Liver (tissue), 8 donors: ENCODE measurements at regions not wholly inside any gene's neighbourhood (a gene's known extent, or its start where the extent isn't known, plus 50 kb on each side); places are given as distances from the start of the nearest gene placed in this dataset.

Experiments
- DNase-seq: peaks from one replicate; pipeline ENCODE4 v3.0.0-alpha.2; 2017; ENCODE audit warnings: low spot score
- H3K27ac ChIP-seq, 2 donors: one replicate each; pipeline ENCODE4 v1.7.0; 2013; ENCODE audit warnings: inconsistent platforms in 2 of 2, low read length in 2 of 2, control low read depth in 1 of 2, low read depth in 1 of 2, mild to moderate bottlenecking in 1 of 2
- H3K27me3 ChIP-seq, 4 donors: one replicate each; pipeline versions ENCODE4 v1.6.1 to v1.7.0; 2013; ENCODE audit warnings: low read length in 3 of 4, inconsistent platforms in 1 of 4, mild to moderate bottlenecking in 1 of 4, moderate library complexity in 1 of 4; ENCODE audit not compliant: control insufficient read depth in 4 of 4, insufficient read depth in 4 of 4
- H3K36me3 ChIP-seq, 4 donors: one replicate each; pipeline versions ENCODE4 v1.6.1 to v1.7.0; 2013; ENCODE audit warnings: low read length in 3 of 4, mild to moderate bottlenecking in 3 of 4, low read depth in 1 of 4, moderate library complexity in 1 of 4; ENCODE audit not compliant: control insufficient read depth in 4 of 4, insufficient read depth in 3 of 4
- H3K4me1 ChIP-seq, 4 donors: one replicate each; pipeline versions ENCODE4 v1.6.1 to v1.7.0; 2013; ENCODE audit warnings: low read length in 3 of 4, mild to moderate bottlenecking in 3 of 4, moderate library complexity in 1 of 4; ENCODE audit not compliant: control insufficient read depth in 4 of 4, insufficient read depth in 4 of 4
- H3K4me3 ChIP-seq, 3 donors: one replicate each; pipeline versions ENCODE4 v1.6.1 to v1.7.0; 2013; ENCODE audit warnings: low read length in 3 of 3, control low read depth in 1 of 3, low read depth in 1 of 3, mild to moderate bottlenecking in 1 of 3
- H3K9ac ChIP-seq, 2 donors: one replicate each; pipeline ENCODE4 v1.7.0; 2013; ENCODE audit warnings: low read length in 2 of 2, mild to moderate bottlenecking in 2 of 2, moderate library complexity in 2 of 2, control low read depth in 1 of 2, low read depth in 1 of 2
- H3K9me3 ChIP-seq, 4 donors: one replicate each; pipeline versions ENCODE4 v1.6.1 to v1.7.0; 2013; ENCODE audit warnings: low read length in 3 of 4; ENCODE audit not compliant: control insufficient read depth in 4 of 4
- EGR1 ChIP-seq, 2 donors: IDR thresholded peaks; 2 replicates each; pipeline ENCODE4 v1.6.1; 2016 to 2018; ENCODE audit warnings: antibody characterized with exemption in 2 of 2, low read depth in 2 of 2
- FOXA1 ChIP-seq: IDR thresholded peaks from 2 replicates; pipeline ENCODE4 v1.6.1; 2016; ENCODE audit warnings: antibody characterized with exemption
- FOXA2 ChIP-seq: IDR thresholded peaks from 2 replicates; pipeline ENCODE4 v1.6.1; 2016; ENCODE audit warnings: antibody characterized with exemption
- GABPA ChIP-seq, 2 donors: IDR thresholded peaks in 1 of 2; conservative IDR thresholded peaks in 1 of 2; 2 replicates each; pipeline ENCODE4 v1.6.1; 2016; ENCODE audit warnings: antibody characterized with exemption in 2 of 2, mild to moderate bottlenecking in 1 of 2, moderate library complexity in 1 of 2
- HNF4A ChIP-seq, 2 donors: conservative IDR thresholded peaks; 2 replicates each; pipeline ENCODE4 v1.6.1; 2016; ENCODE audit warnings: antibody characterized with exemption in 2 of 2, mild to moderate bottlenecking in 2 of 2
- HNF4G ChIP-seq: IDR thresholded peaks from 2 replicates; pipeline ENCODE4 v1.6.1; 2016; ENCODE audit warnings: antibody characterized with exemption
- JUND ChIP-seq, 2 donors: IDR thresholded peaks; 2 replicates each; pipeline ENCODE4 v1.6.1; 2016; ENCODE audit warnings: antibody characterized with exemption in 2 of 2
- NR2F2 ChIP-seq: IDR thresholded peaks from 2 replicates; pipeline ENCODE4 v1.6.1; 2016; ENCODE audit warnings: antibody characterized with exemption
- RAD21 ChIP-seq, 2 donors: IDR thresholded peaks; 2 replicates each; pipeline ENCODE4 v1.6.1; 2016; ENCODE audit warnings: antibody characterized with exemption in 2 of 2, mild to moderate bottlenecking in 2 of 2
- REST ChIP-seq: IDR thresholded peaks from 2 replicates; pipeline ENCODE4 v1.6.1; 2016; ENCODE audit warnings: antibody characterized with exemption, mild to moderate bottlenecking
- RXRA ChIP-seq, 2 donors: IDR thresholded peaks; 2 replicates each; pipeline ENCODE4 v1.6.1; 2017 to 2018; ENCODE audit warnings: antibody characterized with exemption in 2 of 2, mild to moderate bottlenecking in 1 of 2
- SP1 ChIP-seq: IDR thresholded peaks from 2 replicates; pipeline ENCODE4 v1.6.1; 2018; ENCODE audit warnings: antibody characterized with exemption, mild to moderate bottlenecking
- TAF1 ChIP-seq: conservative IDR thresholded peaks from 2 replicates; pipeline ENCODE4 v1.6.1; 2016; ENCODE audit warnings: antibody characterized with exemption, mild to moderate bottlenecking
- YY1 ChIP-seq: IDR thresholded peaks from 2 replicates; pipeline ENCODE4 v1.6.1; 2016; ENCODE audit warnings: antibody characterized with exemption, mild to moderate bottlenecking
- WGBS: extraction: QIAGEN DNeasy Blood & Tissue Kit; methylation state at CpG from one replicate; pipeline ENCODE4 v1.1.7; 2013; 5-methylcytosine and 5-hydroxymethylcytosine counted together
- TF ChIP-seq, protein P1 (sequence below): fragments of 150-350 bp; IDR thresholded peaks from 2 replicates; pipeline ENCODE4 v1.5.1; 2017; ENCODE audit warnings: improper control_type of control experiment, low read depth, low read length; ENCODE audit not compliant: missing input control
- TF ChIP-seq, protein P2 (sequence below): IDR thresholded peaks from 2 replicates; pipeline ENCODE4 v1.6.1; 2016; ENCODE audit warnings: antibody characterized with exemption
- TF ChIP-seq, protein P3 (sequence below): IDR thresholded peaks from 2 replicates; pipeline ENCODE4 v1.6.1; 2016; ENCODE audit warnings: antibody characterized with exemption
- TF ChIP-seq, protein P4 (sequence below): IDR thresholded peaks from 2 replicates; pipeline ENCODE4 v1.6.1; 2016; ENCODE audit warnings: antibody characterized with exemption
- donor health status: healthy.
- donor health status: healthy.
- donor health status: healthy.
- donor health status: healthy.
- donor health status: healthy.

- H3K9me3 ChIP-seq, result peaks cover 0 to 4% (median 2%) of the 10 kb centered on the region in 4 donors
- no peak overlapping the region for H3K9ac ChIP-seq
- no peak overlapping the region for H3K27ac ChIP-seq
- no peaks in the 10 kb centered on the region for H3K27me3 ChIP-seq
- H3K36me3 ChIP-seq, result no peaks in the 10 kb centered on the region
- no peak for DNase-seq
- WGBS, result 86% methylated on average over 13 of the region's 13 CpGs
- H3K4me1 ChIP-seq, result no peaks in the 10 kb centered on the region
- no peak overlapping the region for H3K4me3 ChIP-seq
- TF ChIP-seq YY1 (no peak), SP1 (no peak), JUND (IDR thresholded peaks at IDR 0.05) (no peak), REST (no peak), GABPA (IDR thresholded peaks at IDR 0.05 in 1 of 2, conservative IDR thresholded peaks at IDR 0.05 in 1 of 2) (no peak), RXRA (IDR thresholded peaks at IDR 0.05) (no peak), NR2F2 (no peak), FOXA1 (no peak), FOXA2 (no peak), HNF4G (no peak), TAF1 (no peak), HNF4A (conservative IDR thresholded peaks at IDR 0.05) (no peak), RAD21 (IDR thresholded peaks at IDR 0.05) (no peak), EGR1 (IDR thresholded peaks at IDR 0.05; ENCODE audit: low read depth in 2 of 2) (no peak)
- TF ChIP-seq, protein P1, sequence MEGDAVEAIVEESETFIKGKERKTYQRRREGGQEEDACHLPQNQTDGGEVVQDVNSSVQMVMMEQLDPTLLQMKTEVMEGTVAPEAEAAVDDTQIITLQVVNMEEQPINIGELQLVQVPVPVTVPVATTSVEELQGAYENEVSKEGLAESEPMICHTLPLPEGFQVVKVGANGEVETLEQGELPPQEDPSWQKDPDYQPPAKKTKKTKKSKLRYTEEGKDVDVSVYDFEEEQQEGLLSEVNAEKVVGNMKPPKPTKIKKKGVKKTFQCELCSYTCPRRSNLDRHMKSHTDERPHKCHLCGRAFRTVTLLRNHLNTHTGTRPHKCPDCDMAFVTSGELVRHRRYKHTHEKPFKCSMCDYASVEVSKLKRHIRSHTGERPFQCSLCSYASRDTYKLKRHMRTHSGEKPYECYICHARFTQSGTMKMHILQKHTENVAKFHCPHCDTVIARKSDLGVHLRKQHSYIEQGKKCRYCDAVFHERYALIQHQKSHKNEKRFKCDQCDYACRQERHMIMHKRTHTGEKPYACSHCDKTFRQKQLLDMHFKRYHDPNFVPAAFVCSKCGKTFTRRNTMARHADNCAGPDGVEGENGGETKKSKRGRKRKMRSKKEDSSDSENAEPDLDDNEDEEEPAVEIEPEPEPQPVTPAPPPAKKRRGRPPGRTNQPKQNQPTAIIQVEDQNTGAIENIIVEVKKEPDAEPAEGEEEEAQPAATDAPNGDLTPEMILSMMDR, result no peak
- TF ChIP-seq, protein P2, sequence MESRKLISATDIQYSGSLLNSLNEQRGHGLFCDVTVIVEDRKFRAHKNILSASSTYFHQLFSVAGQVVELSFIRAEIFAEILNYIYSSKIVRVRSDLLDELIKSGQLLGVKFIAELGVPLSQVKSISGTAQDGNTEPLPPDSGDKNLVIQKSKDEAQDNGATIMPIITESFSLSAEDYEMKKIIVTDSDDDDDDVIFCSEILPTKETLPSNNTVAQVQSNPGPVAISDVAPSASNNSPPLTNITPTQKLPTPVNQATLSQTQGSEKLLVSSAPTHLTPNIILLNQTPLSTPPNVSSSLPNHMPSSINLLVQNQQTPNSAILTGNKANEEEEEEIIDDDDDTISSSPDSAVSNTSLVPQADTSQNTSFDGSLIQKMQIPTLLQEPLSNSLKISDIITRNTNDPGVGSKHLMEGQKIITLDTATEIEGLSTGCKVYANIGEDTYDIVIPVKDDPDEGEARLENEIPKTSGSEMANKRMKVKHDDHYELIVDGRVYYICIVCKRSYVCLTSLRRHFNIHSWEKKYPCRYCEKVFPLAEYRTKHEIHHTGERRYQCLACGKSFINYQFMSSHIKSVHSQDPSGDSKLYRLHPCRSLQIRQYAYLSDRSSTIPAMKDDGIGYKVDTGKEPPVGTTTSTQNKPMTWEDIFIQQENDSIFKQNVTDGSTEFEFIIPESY, result no peak
- TF ChIP-seq, protein P3, sequence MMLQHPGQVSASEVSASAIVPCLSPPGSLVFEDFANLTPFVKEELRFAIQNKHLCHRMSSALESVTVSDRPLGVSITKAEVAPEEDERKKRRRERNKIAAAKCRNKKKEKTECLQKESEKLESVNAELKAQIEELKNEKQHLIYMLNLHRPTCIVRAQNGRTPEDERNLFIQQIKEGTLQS, result no peak
- TF ChIP-seq, protein P4, sequence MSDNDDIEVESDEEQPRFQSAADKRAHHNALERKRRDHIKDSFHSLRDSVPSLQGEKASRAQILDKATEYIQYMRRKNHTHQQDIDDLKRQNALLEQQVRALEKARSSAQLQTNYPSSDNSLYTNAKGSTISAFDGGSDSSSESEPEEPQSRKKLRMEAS, result no peak
These were observed 297.8 kb downstream of the WDR11 start for GRCh38 chr10:121148921-121149320.
